SK-N-MC (cell line): ENCODE measurements at regions not wholly inside any gene's neighbourhood (a gene's known extent, or its start where the extent isn't known, plus 50 kb on each side); places are given as distances from the start of the nearest gene placed in this dataset.

ENCODE experiments used
- DNase-seq: peaks from one replicate; pipeline ENCODE4 v3.0.0-alpha.2; 2011; ENCODE audit warnings: low read depth, low spot score
- H3K27ac ChIP-seq: fragments of 200-600 bp; sonication (generic); 2 replicates; pipeline ENCODE4 v1.5.1; 2016; ENCODE audit warnings: mixed run types
- H3K36me3 ChIP-seq: fragments of 200-600 bp; sonication (generic); 2 replicates; pipeline ENCODE4 v1.6.1; 2017; ENCODE audit warnings: antibody characterized with exemption, low read length, mixed read lengths; ENCODE audit not compliant: insufficient read depth
- H3K4me3 ChIP-seq: fragments of 200-600 bp; sonication (generic); 2 replicates; pipeline ENCODE4 v1.5.1; 2016
- H3K9ac ChIP-seq: fragments of 200-600 bp; sonication (generic); 2 replicates; pipeline ENCODE4 v1.8.0; 2017; ENCODE audit warnings: mixed run types, mixed read lengths; ENCODE audit not compliant: insufficient read length
- H3K9me3 ChIP-seq: fragments of 200-600 bp; sonication (generic); 2 replicates; pipeline ENCODE4 v1.6.1; 2017; ENCODE audit warnings: low read depth, mild to moderate bottlenecking, antibody characterized with exemption, low read length, moderate library complexity, mixed read lengths
- EZH2 ChIP-seq: fragments of 200-600 bp; sonication (generic); IDR thresholded peaks from one replicate; pipeline ENCODE4 v1.6.1; 2017; ENCODE audit warnings: antibody characterized with exemption
- FOXP2 ChIP-seq: optimal IDR thresholded peaks from 2 replicates; pipeline ENCODE3; 2011; ENCODE audit warnings: mild to moderate bottlenecking, moderate library complexity; ENCODE audit not compliant: insufficient read depth; ENCODE audit errors: extremely low read length, control extremely low read depth
- POLR2AphosphoS5 ChIP-seq: IDR thresholded peaks from 2 replicates; pipeline ENCODE4 v1.6.1; 2012; ENCODE audit warnings: mild to moderate bottlenecking, low read depth, low read length, borderline replicate concordance

GRCh38 chr3:46146548-46146947 lies 61.6 kb downstream of the CCR1 start:
- H3K27ac ChIP-seq, result no peak overlapping the region
- no peak for DNase-seq
- H3K9me3 ChIP-seq, result no peaks in the 10 kb centered on the region
- no peak overlapping the region for H3K9ac ChIP-seq
- TF ChIP-seq POLR2AphosphoS5, result no peak
- no peaks in the 10 kb centered on the region for H3K36me3 ChIP-seq
- no peak overlapping the region for H3K4me3 ChIP-seq

DNA sequence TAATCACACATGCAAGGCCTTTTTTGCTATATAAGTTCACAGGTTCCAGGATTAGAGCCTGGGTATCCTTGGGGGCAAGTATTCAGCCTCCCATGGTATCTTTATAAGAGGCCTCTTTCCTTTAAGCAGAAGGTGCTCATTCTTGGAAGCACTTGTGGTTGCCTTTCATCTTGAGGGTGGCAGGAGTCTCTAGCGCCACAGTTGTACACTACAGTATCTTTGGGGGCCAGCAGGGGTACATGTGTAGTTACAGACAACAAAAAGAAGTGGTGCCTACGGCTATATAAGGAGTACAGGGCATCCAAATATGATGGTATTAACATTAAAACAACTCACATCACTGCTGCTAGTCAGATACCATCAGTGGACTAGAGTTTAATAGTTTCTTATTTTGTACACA lies 62.1 kb downstream of the CCR1 start:
- TF ChIP-seq POLR2AphosphoS5 (no peak), EZH2 (no peak), FOXP2 (no peak)
- H3K36me3 ChIP-seq, result no peaks in the 10 kb centered on the region

DNA sequence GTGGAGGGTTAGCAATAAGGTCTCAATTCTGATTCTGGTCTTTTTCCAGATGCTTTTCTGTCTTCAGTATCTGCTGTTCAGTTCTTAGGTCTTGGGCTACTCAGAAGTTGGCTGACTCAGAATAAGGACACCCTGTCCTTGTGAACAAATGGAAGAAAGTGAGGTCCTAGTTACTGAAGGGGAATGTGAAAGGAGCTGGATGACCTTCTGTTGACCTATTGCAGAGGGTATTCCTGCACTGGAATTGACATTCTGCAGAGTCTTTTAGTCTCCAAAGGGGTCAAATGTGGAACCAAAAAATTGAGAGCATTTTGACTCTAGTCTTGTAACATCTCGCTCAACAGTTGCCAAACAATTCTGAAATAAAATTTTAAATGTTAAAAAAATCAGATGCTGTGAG lies 63.0 kb downstream of the CCR1 start:
- no peak overlapping the region for H3K4me3 ChIP-seq
- no peak overlapping the region for H3K9ac ChIP-seq
- H3K36me3 ChIP-seq, result no peaks in the 10 kb centered on the region
- no peaks in the 10 kb centered on the region for H3K9me3 ChIP-seq
- DNase-seq, result no peak
- no peak for TF ChIP-seq POLR2AphosphoS5
- H3K27ac ChIP-seq, result no peak overlapping the region

More for the DNA sequence above, 62.1 kb downstream of the CCR1 start:
- no peak for DNase-seq
- H3K27ac ChIP-seq, result no peak overlapping the region
- no peaks in the 10 kb centered on the region for H3K9me3 ChIP-seq
- H3K4me3 ChIP-seq, result no peak overlapping the region
- no peak overlapping the region for H3K9ac ChIP-seq

- DNase-seq, result no peak
- Histone ChIP-seq H3K36me3 (no peaks in the 10 kb centered on the region), H3K9ac (no peak overlapping the region), H3K4me3 (no peak overlapping the region), H3K27ac (no peak overlapping the region), H3K9me3 (no peaks in the 10 kb centered on the region)
- TF ChIP-seq POLR2AphosphoS5 (no peak), EZH2 (no peak), FOXP2 (no peak)
Observed at GRCh38 chr3:46143951-46144473, 64.1 kb downstream of the CCR1 start.

GRCh38 chr3:46141813-46142212 lies 66.3 kb downstream of the CCR1 start:
- Histone ChIP-seq H3K36me3 (no peaks in the 10 kb centered on the region), H3K9me3 (no peaks in the 10 kb centered on the region), H3K27ac (no peak overlapping the region), H3K4me3 (no peak overlapping the region), H3K9ac (no peak overlapping the region)
- no peak for TF ChIP-seq EZH2
- no peak for TF ChIP-seq FOXP2
- no peak for TF ChIP-seq POLR2AphosphoS5
- no peak for DNase-seq

- H3K9me3 ChIP-seq, result no peaks in the 10 kb centered on the region
- no peak overlapping the region for H3K4me3 ChIP-seq
- no peak for DNase-seq
- no peak overlapping the region for H3K9ac ChIP-seq
- TF ChIP-seq POLR2AphosphoS5 (no peak), EZH2 (no peak), FOXP2 (no peak)
- H3K27ac ChIP-seq, result no peak overlapping the region
- H3K36me3 ChIP-seq, result no peaks in the 10 kb centered on the region
Observed at GRCh38 chr3:46138581-46138980, 69.5 kb downstream of the CCR1 start.

DNA sequence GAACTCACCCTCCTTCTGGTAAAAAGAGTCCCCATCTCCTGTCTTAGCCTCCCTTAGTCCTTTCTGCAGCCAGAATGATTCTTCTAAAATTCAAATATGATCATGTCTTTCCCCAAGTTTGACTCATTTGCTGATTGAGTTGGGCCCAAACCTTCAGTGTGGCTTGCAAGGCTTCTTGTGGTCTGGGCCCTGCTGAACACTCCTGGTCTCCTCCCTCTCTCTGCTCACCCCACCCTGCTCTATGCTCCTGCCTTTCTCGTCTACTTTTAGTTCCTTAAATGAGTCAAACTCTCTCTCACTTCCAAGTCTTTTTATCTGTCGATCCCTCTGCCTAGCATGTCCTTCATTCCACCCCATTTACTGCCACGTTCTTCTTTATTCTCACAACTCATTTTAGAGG lies 72.6 kb downstream of the CCR1 start:
- Histone ChIP-seq H3K27ac (no peak overlapping the region), H3K9ac (no peak overlapping the region), H3K4me3 (no peak overlapping the region), H3K9me3 (no peaks in the 10 kb centered on the region), H3K36me3 (no peaks in the 10 kb centered on the region)
- TF ChIP-seq POLR2AphosphoS5 (no peak), EZH2 (no peak), FOXP2 (no peak)
- no peak for DNase-seq

DNA sequence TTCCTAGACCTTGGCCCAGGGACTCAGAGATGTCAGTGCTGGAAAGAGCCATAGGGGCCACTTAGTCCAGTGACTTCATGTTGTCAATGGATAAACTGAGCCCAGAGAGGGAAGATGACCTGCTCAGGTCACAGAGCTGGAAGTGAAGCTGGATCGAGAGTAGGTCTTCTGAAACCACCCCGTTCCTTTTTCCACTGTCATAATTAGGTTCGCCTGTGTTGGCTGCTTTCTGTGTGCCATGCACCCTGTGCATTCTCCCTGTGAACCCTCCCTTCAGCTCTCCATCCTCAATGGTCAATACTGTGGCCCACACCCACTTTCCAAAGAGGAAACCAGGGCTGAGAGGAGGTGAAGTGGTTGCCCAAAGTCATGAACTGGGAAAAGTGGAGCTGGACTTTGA lies 74.8 kb downstream of the CCR1 start:
- no peak overlapping the region for H3K27ac ChIP-seq
- DNase-seq, result no peak
- TF ChIP-seq FOXP2, result no peak
- TF ChIP-seq EZH2, result no peak
- no peak for TF ChIP-seq POLR2AphosphoS5
- no peak overlapping the region for H3K9ac ChIP-seq
- H3K36me3 ChIP-seq, result no peaks in the 10 kb centered on the region
- H3K9me3 ChIP-seq, result no peaks in the 10 kb centered on the region
- no peak overlapping the region for H3K4me3 ChIP-seq

DNA sequence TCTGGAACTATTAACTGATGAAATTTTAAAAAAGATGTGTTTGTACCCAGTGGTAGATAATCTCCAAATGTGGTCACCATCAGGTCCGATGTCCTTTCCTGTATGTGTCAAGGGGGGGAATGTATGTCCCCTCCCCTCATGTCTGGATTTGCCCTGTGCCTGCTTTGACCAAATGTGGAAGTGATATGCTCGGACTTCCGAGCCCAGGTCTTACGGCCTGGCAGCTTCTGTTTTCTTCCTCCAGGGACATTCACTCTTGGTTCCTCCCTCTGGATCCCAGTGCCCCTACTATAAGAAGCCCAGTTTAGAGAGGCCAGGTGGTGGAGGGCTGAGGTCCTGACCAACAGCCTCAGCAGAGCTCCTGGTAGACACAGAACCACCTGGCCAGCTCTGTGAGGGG lies 75.5 kb downstream of the CCR1 start:
- Histone ChIP-seq H3K36me3 (no peaks in the 10 kb centered on the region), H3K9ac (no peak overlapping the region), H3K27ac (no peak overlapping the region), H3K4me3 (no peak overlapping the region), H3K9me3 (no peaks in the 10 kb centered on the region)
- no peak for TF ChIP-seq EZH2
- no peak for DNase-seq

GRCh38 chr3:46131884-46132450 lies 76.1 kb downstream of the CCR1 start:
- H3K27ac ChIP-seq, result no peak overlapping the region
- H3K4me3 ChIP-seq, result no peak overlapping the region
- no peaks in the 10 kb centered on the region for H3K36me3 ChIP-seq
- no peak for TF ChIP-seq EZH2
- H3K9ac ChIP-seq, result no peak overlapping the region
- no peaks in the 10 kb centered on the region for H3K9me3 ChIP-seq
- DNase-seq, result no peak
